ENCODE measurements at regions not wholly inside any gene's neighbourhood (a gene's known extent, or its start where the extent isn't known, plus 50 kb on each side); places are given as distances from the start of the nearest gene placed in this dataset.
A peak's percentile ranks its signal among the peaks of the same experiment; 100 is the strongest.
"Not testable (repeated sequence)": the region's sequence is repeated elsewhere in the genome, so short reads cannot be mapped to it uniquely, and the experiment has no call there.

- peak; percentile 15 for DNase-seq (ENCODE audit: low read depth)
These were observed 413.1 kb downstream of the GBA3 start for GRCh38 chr4:23105759-23106370.

- peak; percentile 77 for DNase-seq (ENCODE audit: low read depth)
These were observed 404.5 kb downstream of the GBA3 start for GRCh38 chr4:23097251-23097650.

- DNase-seq (ENCODE audit: low read depth) = no peak
These were observed 399.0 kb downstream of the GBA3 start for GRCh38 chr4:23091711-23092110.

- DNase-seq (ENCODE audit: low read depth) = no peak
These were observed 392.5 kb downstream of the GBA3 start for GRCh38 chr4:23085249-23085568.

GRCh38 chr4:23084559-23085248, 392.0 kb downstream of the GBA3 start:
- peak; percentile 86 for DNase-seq (ENCODE audit: low read depth)

- DNase-seq (ENCODE audit: low read depth) = no peak
These were observed 390.7 kb downstream of the GBA3 start for GRCh38 chr4:23083391-23083790.

GRCh38 chr4:23080171-23080570, 387.4 kb downstream of the GBA3 start:
- not testable (repeated sequence) for DNase-seq (ENCODE audit: low read depth)

GRCh38 chr4:23070848-23071570, 378.3 kb downstream of the GBA3 start:
- no peak for DNase-seq (ENCODE audit: low read depth)

GRCh38 chr4:23068756-23069155, 376.0 kb downstream of the GBA3 start:
- DNase-seq (ENCODE audit: low read depth) = no peak

- no peak for DNase-seq (ENCODE audit: low read depth)
These were observed 375.6 kb downstream of the GBA3 start for GRCh38 chr4:23068287-23068686.

- DNase-seq (ENCODE audit: low read depth) = no peak
These were observed 369.5 kb downstream of the GBA3 start for GRCh38 chr4:23062188-23062587.

GRCh38 chr4:23061431-23061830, 368.7 kb downstream of the GBA3 start:
- DNase-seq (ENCODE audit: low read depth) = no peak

- DNase-seq (ENCODE audit: low read depth) = peak; percentile 62
These were observed 368.0 kb downstream of the GBA3 start for GRCh38 chr4:23060776-23061175.

- DNase-seq (ENCODE audit: low read depth) = no peak
These were observed 365.5 kb downstream of the GBA3 start for GRCh38 chr4:23058165-23058776.

- DNase-seq (ENCODE audit: low read depth) = peak; percentile 26
These were observed 348.8 kb downstream of the GBA3 start for GRCh38 chr4:23041501-23041900.

GRCh38 chr4:23040539-23040938, 347.8 kb downstream of the GBA3 start:
- DNase-seq (ENCODE audit: low read depth) = no peak

GRCh38 chr4:23039818-23040217, 347.1 kb downstream of the GBA3 start:
- DNase-seq (ENCODE audit: low read depth) = peak; percentile 27

- DNase-seq (ENCODE audit: low read depth) = peak; percentile 42
These were observed 346.1 kb downstream of the GBA3 start for GRCh38 chr4:23038626-23039491.

- DNase-seq (ENCODE audit: low read depth) = no peak
These were observed 344.3 kb downstream of the GBA3 start for GRCh38 chr4:23036921-23037495.

- DNase-seq (ENCODE audit: low read depth) = no peak
These were observed 343.8 kb downstream of the GBA3 start for GRCh38 chr4:23036503-23036902.

- no peak for DNase-seq (ENCODE audit: low read depth)
These were observed 342.9 kb downstream of the GBA3 start for GRCh38 chr4:23035521-23036056.
